Hematopoietic multipotent progenitor cell treated with erythropoietin and hydrocortisone succinate and interleukin-3 and kit ligand, for 15 days (in vitro differentiated cells): ENCODE measurements at regions not wholly inside any gene's neighbourhood (a gene's known extent, or its start where the extent isn't known, plus 50 kb on each side); places are given as distances from the start of the nearest gene placed in this dataset.

ENCODE experiments used
- DNase-seq: peaks from one replicate; pipeline ENCODE4 v3.0.0-alpha.2; 2015; ENCODE audit warnings: low spot score

DNA sequence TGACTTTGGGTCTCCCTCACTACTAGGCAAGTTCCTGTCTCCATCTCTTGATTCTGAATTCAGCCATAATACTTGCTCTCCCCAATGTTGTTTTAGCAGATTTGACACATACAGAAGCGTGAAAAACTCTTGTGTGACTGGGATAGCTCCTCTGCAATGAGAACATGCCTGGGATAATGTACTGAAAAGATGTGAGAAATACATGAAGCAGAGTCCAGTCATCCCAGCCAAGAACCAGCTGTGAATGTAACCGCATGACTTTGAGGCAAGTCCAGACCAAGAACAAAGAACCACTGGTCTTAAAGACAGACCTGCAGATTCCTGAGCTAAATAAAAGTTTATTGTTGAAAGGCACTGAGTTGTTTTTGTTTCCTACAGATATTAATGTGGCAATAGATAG is 135.0 kb downstream of the NMUR2 start:
- no peak for DNase-seq

DNA sequence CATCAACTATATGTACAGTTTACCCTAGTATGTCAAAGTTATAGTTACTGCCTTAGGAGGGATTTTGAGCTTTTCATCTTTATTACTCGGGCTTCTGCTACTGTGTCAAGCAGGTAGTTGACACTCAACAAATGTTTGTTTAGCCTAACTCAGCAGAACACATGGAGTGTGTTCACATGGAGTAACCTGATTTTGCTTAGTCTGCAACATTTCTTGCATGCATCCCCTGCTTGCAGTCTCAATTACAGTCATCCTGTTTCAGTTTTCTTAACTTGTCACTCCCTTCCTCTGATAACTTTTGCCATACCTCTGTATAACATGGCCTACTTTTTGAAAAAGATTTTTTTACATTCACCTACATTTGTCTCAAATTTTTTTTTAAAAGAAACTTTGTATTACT is 135.5 kb downstream of the NMUR2 start:
- DNase-seq = no peak

DNA sequence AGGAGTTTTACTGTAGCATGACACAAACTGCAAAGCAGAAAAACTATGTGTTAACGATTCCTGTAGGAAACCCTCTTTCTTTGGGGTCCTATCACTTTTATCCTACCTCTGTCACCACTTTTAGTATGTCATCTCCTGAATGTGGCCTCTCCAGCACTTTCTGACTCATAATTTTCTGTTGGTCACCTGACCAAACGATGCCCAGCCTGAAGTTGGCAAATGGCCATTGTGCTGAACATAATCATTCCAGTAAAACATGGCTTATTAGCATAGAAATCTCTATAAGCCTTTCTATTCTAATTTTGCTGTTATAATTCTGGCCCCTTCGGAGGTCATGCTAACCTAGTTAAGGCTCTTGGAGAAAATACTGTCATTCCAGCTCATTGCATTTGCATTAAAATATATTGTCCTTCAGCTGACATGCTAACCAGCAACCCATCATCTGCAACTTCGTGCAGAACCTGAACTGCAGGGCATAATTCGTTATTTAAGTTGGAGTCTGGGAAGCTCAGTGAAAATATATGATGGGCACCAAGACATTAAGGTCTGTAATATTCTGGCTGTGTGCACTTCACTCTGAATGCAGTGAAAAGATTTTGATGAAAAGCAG is 140.3 kb downstream of the NMUR2 start:
- DNase-seq = no peak

GRCh38 chr5:152262667-152263066 is 142.4 kb downstream of the NMUR2 start:
- DNase-seq = no peak

GRCh38 chr5:152260940-152261339 is 144.1 kb downstream of the NMUR2 start:
- no peak for DNase-seq

DNA sequence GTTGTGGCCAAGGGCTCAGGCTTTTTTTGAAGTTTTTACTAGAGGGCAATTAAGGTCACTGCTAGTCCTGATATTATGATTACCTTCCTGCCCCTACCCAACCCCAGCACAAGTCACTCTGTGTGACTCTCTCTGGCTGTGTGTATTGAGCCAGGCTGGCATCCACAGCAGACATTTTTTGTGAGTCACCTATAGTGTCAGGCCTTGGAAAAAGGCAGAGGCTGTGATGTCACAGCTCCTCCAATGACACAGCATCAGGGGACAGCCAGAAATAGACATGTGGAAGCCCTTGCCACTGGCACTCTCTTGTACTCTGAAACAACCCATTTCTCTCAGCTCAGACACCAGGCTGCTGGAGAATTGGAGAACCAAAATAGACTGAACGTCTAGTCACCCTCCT is 145.4 kb downstream of the NMUR2 start:
- no peak for DNase-seq

- no peak for DNase-seq
These were observed 148.5 kb downstream of the NMUR2 start for GRCh38 chr5:152256580-152256979.

DNA sequence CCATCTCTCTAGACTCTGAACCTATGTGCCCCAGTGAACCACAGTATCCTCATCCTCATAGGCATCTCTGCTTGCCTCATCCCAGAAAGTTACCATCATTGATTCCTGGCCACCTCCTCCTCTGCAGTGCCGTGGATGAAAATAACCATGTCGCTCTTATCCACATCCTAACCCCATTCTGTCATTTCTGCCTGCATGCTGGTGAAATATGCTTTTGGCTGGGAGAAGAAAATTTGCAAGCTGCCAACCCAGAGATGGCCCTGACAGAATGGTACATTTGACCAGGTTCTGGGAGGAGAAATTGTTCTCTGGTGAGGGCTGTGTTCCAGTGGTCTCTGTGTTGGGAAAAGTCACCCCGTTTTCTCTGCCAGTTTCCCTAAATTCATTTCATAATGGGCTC is 149.7 kb downstream of the NMUR2 start:
- DNase-seq = no peak

- DNase-seq = no peak
These were observed 157.2 kb downstream of the NMUR2 start for GRCh38 chr5:152247850-152248385.

DNA sequence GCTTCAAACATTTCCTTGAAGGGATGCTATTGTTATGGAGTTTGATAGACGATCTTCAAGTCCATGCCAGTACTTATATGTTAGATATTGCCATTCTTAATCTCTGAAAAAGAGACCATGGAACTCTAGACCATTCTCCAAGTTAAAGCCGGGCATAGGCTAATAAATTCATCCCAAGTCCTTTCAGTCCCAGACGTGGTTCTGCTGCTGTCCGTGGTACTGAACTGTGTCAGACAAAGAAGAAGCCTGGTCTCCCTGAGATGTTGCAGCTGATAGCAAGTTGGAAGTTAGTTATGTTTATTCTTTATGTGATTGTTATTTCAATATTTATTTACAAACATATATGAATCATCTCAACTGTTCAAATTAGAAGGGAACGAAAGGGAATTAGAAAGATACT is 158.7 kb downstream of the NMUR2 start:
- no peak for DNase-seq

- DNase-seq = no peak
These were observed 167.5 kb downstream of the NMUR2 start for GRCh38 chr5:152237531-152237930.

GRCh38 chr5:152226191-152226590 is 178.9 kb downstream of the NMUR2 start:
- no peak for DNase-seq

- no peak for DNase-seq
These were observed 183.1 kb downstream of the NMUR2 start for GRCh38 chr5:152221721-152222629.

DNA sequence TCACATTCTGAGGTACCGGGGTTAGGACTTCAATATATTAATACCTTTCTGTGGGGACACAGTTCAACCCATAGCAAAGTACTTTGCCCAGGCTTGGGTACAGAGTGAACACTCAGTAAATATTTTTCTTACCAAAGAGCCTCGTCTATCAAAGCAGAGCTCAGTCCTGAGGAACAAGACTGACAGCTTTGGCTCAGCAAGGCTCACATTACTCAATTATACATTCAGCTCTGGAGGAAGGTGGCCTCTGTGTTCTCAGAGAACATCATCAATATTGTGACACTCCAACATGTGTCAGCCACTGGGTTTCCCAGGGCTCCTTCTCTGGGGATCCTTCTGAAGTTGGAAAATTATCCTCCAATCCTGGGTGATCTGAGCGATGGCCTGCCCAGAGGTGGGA is 186.4 kb downstream of the NMUR2 start:
- DNase-seq = no peak

GRCh38 chr5:152205804-152206203 is 199.3 kb downstream of the NMUR2 start:
- no peak for DNase-seq

- no peak for DNase-seq
These were observed 202.8 kb downstream of the NMUR2 start for GRCh38 chr5:152202321-152202720.

DNA sequence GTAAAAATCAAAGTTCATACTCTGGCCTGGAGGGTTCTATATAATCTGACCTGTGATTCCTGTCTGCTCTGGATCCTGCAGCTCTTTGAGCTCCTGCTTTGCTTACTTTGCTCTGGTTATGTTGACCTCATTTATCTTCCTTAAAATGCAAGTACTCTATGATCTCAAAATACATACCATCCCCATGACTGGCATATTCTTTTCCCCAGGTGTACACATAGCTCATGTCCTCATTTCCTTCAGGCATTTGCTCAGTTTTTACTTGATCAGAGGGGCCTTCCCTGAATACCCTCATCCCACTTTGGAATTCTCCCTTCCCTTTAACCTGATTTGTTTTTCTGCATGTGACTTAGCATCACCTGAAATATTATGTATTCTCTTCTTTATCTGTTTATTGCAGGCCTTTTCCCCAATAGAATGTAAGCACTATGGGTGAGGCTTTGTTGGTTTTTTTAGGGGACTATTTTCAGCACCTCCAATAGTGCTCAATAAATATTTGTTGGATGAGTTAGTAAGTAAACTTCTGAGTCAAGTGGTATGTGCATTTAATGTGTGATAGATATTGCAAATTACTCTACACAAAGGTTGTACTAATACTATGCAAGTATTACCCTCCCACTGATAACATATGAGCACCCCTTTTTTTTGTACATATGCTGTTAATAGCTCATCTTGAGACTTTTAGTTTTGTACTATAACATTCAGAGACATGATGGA is 211.5 kb downstream of the NMUR2 start:
- DNase-seq = no peak

DNA sequence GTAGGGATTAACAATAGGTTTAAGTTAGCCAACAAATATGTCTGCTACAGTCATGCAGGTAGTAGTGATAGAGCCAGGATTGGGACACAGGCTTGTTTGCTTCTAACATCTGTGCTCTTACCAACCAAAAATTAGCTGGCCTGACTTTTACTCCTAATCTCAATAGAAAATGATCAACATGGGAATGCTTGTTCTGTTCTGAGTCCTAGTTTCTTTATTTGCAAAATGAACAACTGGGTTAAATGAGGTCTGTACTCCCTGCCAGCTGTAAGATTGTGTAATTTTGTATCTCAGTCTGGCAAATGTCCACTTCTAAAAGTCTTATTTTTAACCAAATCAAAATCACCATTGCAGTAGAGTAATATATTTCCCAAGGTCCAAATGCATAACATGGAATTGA is 216.8 kb downstream of the NMUR2 start:
- no peak for DNase-seq

GRCh38 chr5:152187668-152188067 is 217.4 kb downstream of the NMUR2 start:
- DNase-seq = no peak

DNA sequence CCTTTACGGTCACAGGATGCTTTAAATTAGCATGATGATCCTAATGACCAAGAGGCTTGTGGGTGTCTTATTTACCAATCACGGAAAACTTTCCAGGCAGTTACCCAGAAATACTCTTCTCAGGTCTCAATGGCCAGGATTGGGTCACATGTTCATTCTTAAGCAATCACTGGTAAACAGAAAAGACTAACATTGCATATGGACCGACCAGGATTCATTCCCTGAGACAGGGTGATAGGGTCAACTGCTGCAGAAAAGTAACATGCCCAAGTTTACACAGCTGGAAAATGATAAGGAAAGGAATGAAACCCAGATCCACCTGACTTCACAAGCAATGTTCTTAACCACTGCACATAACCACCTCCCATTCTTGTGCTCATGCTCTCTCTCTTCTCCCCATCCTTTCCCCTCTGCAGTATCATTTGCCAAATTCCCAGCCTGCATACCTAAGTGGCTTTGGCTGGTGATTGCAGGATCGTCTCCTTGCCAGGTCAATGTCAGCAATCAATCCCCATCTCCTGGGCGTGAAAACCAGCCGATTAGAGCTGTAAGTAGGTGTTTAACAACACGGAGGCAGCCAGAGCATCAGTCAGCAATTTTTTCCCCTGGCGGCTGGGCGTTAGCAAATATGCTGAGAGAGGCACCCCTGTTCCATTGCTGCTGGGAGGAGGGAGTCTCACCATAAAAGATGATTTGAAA is 219.4 kb downstream of the NMUR2 start:
- DNase-seq = no peak

- no peak for DNase-seq
These were observed 220.8 kb downstream of the NMUR2 start for GRCh38 chr5:152184266-152184665.

DNA sequence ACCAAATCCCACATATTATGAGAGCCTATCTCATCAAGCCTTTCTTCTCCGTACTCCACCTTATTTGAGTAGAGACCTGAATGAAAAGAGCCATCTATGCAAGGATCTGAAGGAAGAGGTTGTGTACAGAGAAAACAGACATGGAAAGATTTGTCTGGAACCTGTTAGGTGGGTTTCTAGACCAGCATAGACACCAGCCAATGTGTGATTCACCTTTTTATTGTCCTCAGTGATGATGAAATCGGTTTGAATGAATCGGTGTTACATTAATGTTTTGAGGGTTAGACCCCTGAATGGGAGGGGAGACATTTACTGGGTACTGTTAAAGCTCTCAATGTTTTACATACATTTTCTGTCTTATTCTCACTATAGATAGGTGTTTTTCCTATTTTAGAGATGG is 223.6 kb downstream of the NMUR2 start:
- DNase-seq = no peak
